ENCODE measurements at regions not wholly inside any gene's neighbourhood (a gene's known extent, or its start where the extent isn't known, plus 50 kb on each side); places are given as distances from the start of the nearest gene placed in this dataset.

DNA sequence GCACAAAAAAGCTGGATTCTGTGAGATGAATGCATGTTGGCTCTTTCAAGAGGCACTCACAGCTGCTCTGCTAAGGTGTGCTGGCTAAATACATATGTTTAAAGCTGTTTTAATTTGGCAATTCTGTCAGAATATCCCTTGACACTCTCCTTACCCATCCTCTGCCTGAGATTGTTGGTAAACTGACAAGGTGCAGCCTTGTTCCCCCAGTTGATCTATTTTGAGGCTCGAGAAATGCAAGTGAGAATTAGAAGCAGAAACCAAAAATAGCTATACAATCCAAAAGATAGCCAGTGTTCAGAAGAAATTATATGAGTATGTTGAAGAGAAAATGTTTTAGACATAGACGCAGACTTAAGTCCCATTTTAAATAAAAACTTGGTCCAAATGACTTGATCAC lies 971.7 kb upstream of the GYPC start:
- TF ChIP-seq MYC (IDR thresholded peaks at IDR 0.05; ENCODE audit: low read depth, low read length): no peak
- TF ChIP-seq, protein P1, sequence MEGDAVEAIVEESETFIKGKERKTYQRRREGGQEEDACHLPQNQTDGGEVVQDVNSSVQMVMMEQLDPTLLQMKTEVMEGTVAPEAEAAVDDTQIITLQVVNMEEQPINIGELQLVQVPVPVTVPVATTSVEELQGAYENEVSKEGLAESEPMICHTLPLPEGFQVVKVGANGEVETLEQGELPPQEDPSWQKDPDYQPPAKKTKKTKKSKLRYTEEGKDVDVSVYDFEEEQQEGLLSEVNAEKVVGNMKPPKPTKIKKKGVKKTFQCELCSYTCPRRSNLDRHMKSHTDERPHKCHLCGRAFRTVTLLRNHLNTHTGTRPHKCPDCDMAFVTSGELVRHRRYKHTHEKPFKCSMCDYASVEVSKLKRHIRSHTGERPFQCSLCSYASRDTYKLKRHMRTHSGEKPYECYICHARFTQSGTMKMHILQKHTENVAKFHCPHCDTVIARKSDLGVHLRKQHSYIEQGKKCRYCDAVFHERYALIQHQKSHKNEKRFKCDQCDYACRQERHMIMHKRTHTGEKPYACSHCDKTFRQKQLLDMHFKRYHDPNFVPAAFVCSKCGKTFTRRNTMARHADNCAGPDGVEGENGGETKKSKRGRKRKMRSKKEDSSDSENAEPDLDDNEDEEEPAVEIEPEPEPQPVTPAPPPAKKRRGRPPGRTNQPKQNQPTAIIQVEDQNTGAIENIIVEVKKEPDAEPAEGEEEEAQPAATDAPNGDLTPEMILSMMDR (IDR thresholded peaks at IDR 0.05; ENCODE audit: low read depth, low read length): no peak
- TF ChIP-seq POLR2A (IDR thresholded peaks at IDR 0.05; ENCODE audit: extremely low read depth, insufficient read length): no peak
- TF ChIP-seq, protein P2, sequence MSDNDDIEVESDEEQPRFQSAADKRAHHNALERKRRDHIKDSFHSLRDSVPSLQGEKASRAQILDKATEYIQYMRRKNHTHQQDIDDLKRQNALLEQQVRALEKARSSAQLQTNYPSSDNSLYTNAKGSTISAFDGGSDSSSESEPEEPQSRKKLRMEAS (IDR thresholded peaks at IDR 0.05; ENCODE audit: low read depth, low read length): no peak
- no peak overlapping the region for H3K4me3 ChIP-seq (ENCODE audit: low read depth, low read length)
- no peak for DNase-seq (ENCODE audit: low read depth)

DNA sequence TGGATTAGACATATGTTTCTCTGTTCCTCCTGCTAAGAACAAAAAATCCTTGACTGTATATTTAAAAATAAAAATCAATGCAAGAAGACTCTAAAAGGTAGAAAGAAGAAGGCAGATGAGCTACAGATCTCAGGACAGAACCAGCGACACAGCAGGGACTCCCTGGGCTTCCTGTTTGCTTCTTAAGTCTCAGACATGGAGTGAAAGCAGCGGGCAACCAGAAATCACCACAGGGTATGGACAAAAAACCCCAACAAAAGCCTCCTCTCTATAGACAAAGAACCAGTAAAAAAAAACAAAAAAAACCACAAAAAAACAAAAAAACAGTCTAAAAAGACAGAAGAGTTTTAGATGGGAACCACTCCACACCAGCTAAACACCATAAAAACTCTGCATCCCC lies 971.0 kb upstream of the GYPC start:
- TF ChIP-seq, protein P1 (IDR thresholded peaks at IDR 0.05; ENCODE audit: low read depth, low read length): no peak
- TF ChIP-seq, protein P2 (IDR thresholded peaks at IDR 0.05; ENCODE audit: low read depth, low read length): no peak
- TF ChIP-seq POLR2A (IDR thresholded peaks at IDR 0.05; ENCODE audit: extremely low read depth, insufficient read length) (no peak), MYC (IDR thresholded peaks at IDR 0.05; ENCODE audit: low read depth, low read length) (no peak)
- H3K4me3 ChIP-seq (ENCODE audit: low read depth, low read length): no peak overlapping the region
- DNase-seq (ENCODE audit: low read depth): no peak

DNA sequence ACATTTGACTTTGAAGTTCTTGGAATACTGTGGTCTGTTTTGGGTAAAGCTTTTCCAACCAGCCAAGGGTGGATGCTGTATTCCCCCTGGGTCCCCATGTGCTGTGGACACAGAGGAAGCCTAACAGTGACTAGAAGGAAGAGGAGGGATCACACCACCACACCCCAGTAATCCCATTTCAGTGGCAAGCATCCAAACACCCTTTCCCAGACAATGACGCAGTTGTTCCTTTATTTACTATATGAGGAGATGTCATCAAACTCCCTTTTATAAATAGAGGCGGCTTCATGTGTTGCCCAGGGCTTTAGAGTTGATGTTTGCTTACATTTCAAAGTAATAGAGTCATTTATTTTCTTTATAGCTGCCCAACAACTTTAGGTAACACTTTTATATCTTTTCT lies 959.4 kb upstream of the GYPC start:
- TF ChIP-seq, protein P2 (IDR thresholded peaks at IDR 0.05; ENCODE audit: low read depth, low read length): no peak
- TF ChIP-seq MYC (IDR thresholded peaks at IDR 0.05; ENCODE audit: low read depth, low read length) (no peak), POLR2A (IDR thresholded peaks at IDR 0.05; ENCODE audit: extremely low read depth, insufficient read length) (no peak)
- TF ChIP-seq, protein P1 (IDR thresholded peaks at IDR 0.05; ENCODE audit: low read depth, low read length): no peak
- no peak overlapping the region for H3K4me3 ChIP-seq (ENCODE audit: low read depth, low read length)
- no peak for DNase-seq (ENCODE audit: low read depth)

DNA sequence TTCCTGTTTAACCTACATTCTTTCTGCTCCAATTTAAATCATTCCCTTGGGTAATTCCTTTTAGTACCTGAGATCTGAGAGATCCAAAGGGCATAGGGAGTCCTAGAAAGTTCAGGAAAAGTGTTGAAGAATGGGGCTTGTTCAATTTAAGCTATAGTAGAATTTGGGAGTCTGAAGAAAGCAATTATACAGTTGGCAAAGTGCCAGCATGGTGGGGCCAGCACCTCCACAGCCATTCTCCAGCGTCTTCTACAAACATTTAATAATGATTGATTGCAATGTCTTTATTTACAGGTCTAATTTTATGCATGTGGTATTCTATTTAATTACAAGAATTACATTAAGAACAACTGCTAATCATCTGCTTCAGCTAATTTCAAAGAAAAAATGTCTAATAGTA lies 957.7 kb upstream of the GYPC start:
- H3K4me3 ChIP-seq (ENCODE audit: low read depth, low read length): no peak overlapping the region
- no peak for DNase-seq (ENCODE audit: low read depth)
- TF ChIP-seq MYC (IDR thresholded peaks at IDR 0.05; ENCODE audit: low read depth, low read length) (no peak), POLR2A (IDR thresholded peaks at IDR 0.05; ENCODE audit: extremely low read depth, insufficient read length) (no peak)
- TF ChIP-seq, protein P2 (IDR thresholded peaks at IDR 0.05; ENCODE audit: low read depth, low read length): no peak

DNA sequence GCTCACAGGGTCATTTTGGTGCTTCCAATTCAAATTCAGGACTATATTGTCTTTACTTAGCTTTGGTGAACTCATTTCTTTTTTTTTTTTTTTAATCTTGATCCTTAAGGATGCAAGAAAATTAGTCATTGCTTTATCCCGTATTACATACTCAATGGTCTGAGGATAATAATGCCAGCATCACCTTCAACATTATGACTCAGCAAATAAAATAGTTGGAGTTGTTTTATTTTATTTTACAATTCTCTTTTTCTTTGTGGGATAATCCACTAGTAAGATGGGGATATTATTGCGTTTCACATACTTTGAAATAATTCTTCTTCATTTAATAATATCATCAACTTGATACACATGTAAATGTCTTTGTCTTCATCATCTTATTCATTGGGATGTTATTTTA lies 954.9 kb upstream of the GYPC start:
- no peak for TF ChIP-seq MYC (IDR thresholded peaks at IDR 0.05; ENCODE audit: low read depth, low read length)
- TF ChIP-seq, protein P1 (IDR thresholded peaks at IDR 0.05; ENCODE audit: low read depth, low read length): no peak
- TF ChIP-seq, protein P2 (IDR thresholded peaks at IDR 0.05; ENCODE audit: low read depth, low read length): no peak
- no peak for TF ChIP-seq POLR2A (IDR thresholded peaks at IDR 0.05; ENCODE audit: extremely low read depth, insufficient read length)
- DNase-seq (ENCODE audit: low read depth): no peak
- no peak overlapping the region for H3K4me3 ChIP-seq (ENCODE audit: low read depth, low read length)

DNA sequence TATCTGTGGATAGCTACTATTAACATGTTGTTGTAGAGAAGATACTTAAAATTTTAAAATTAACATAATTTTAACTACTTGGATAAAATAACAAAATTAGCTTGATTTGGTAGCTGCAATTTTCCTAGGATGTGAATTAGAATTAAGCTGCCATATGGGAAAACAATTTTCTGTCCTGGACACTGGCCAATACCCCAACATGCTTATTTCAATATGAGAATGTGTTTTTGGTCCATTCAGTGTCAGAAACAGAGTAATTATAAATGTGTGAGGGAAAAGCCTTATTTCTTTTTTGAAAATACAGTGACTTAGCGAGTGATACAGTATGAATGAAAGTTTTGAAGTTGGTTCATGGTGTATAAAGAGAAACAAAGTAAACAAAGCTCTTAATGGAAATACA lies 948.3 kb upstream of the GYPC start:
- no peak for DNase-seq (ENCODE audit: low read depth)
- H3K4me3 ChIP-seq (ENCODE audit: low read depth, low read length): no peak overlapping the region
- TF ChIP-seq, protein P2 (IDR thresholded peaks at IDR 0.05; ENCODE audit: low read depth, low read length): no peak
- no peak for TF ChIP-seq POLR2A (IDR thresholded peaks at IDR 0.05; ENCODE audit: extremely low read depth, insufficient read length)
- TF ChIP-seq, protein P1 (IDR thresholded peaks at IDR 0.05; ENCODE audit: low read depth, low read length): no peak
- no peak for TF ChIP-seq MYC (IDR thresholded peaks at IDR 0.05; ENCODE audit: low read depth, low read length)

Measured in NB4 (cell line).